ENCODE measurements at regions not wholly inside any gene's neighbourhood (a gene's known extent, or its start where the extent isn't known, plus 50 kb on each side); places are given as distances from the start of the nearest gene placed in this dataset.
A peak's percentile ranks its signal among the peaks of the same experiment; 100 is the strongest.
"Not testable (repeated sequence)": the region's sequence is repeated elsewhere in the genome, so short reads cannot be mapped to it uniquely, and the experiment has no call there.

- DNase-seq, result not testable (repeated sequence)
These were observed 301.2 kb downstream of the CCDC74A start for GRCh38 chr2:131828633-131829455.

DNA sequence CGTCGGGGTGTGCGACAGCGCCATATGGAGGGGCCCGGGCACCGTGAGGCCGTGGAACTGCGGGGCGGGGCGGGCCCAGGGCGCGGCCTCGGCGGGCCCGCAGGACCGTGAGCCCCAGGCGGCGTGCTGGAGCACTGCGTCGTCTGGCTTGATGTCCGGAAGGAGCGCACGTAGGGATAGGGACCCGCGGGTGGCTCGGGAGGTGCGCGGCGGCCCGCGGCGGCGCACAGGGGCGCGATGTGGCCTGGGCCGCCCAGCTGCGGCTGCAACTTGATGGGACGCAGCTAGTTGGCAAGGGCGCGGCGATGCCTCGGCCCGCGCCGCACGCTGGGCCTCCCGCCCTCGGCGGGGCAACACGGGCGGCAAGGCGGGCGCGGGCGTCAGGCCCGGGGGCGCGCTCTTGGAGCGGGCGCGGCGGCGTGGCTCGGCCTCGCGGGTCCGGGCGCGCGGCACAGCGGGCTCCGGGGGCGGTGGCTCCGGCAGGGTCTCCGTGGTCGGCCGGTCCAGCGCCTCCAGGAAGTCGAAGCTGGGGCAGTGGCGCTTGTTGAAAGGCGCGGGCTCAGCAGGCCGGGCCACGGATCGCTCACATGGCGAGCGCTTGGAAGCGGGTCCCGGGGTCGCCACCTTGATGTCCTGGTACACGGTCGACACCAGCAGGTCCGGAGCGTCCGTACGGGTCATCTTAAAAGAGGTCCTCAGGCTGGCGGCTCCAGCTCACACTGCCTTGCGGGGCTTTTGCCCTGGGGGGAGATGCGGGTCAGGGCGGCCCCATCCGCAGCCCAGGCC is 302.0 kb downstream of the CCDC74A start:
- DNase-seq, result not testable (repeated sequence)

- not testable (repeated sequence) for DNase-seq
These were observed 302.7 kb downstream of the CCDC74A start for GRCh38 chr2:131830242-131830945.

DNA sequence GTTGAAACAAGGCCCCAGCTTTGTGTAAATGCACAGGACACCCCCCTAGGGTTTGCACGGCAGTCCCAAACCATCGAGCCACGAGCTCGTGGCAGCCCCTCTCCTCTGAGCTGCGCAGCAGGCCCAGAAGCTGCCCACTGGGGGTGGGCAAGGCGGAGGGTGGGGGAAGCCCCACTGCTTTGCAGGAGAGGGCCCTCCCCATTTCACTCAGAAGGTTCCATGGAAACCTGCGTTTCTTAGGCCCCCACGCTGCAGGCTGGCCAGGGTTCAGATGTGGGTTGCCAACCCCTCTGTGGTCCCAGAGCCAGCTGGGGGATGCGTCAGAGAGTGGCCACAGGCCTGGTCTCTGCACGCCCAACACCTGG is 303.2 kb downstream of the CCDC74A start:
- not testable (repeated sequence) for DNase-seq

GRCh38 chr2:131831450-131832208 is 303.9 kb downstream of the CCDC74A start:
- peak; percentile 12 for DNase-seq

- DNase-seq, result not testable (repeated sequence)
These were observed 304.6 kb downstream of the CCDC74A start for GRCh38 chr2:131832209-131832780.

DNA sequence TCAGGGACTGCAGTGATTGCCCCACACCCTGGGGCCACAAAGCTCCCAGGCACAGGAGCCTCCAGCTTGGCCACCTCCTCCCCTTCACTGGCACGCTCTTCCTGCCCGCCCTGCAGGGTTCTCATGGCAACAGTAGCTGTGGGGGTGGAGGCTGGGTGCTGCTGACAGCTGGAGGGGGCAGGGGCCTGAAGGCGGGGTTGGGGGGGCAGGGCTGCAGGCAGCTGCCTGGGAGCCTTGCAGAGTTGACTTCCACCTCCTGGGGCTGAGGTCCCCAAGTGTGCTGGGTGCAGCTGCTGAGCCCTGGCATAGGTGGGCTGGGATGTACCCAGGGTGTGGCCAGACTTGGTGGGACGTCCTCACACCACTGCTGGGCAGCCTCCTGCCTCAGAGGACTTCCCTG is 305.2 kb downstream of the CCDC74A start:
- not testable (repeated sequence) for DNase-seq

DNA sequence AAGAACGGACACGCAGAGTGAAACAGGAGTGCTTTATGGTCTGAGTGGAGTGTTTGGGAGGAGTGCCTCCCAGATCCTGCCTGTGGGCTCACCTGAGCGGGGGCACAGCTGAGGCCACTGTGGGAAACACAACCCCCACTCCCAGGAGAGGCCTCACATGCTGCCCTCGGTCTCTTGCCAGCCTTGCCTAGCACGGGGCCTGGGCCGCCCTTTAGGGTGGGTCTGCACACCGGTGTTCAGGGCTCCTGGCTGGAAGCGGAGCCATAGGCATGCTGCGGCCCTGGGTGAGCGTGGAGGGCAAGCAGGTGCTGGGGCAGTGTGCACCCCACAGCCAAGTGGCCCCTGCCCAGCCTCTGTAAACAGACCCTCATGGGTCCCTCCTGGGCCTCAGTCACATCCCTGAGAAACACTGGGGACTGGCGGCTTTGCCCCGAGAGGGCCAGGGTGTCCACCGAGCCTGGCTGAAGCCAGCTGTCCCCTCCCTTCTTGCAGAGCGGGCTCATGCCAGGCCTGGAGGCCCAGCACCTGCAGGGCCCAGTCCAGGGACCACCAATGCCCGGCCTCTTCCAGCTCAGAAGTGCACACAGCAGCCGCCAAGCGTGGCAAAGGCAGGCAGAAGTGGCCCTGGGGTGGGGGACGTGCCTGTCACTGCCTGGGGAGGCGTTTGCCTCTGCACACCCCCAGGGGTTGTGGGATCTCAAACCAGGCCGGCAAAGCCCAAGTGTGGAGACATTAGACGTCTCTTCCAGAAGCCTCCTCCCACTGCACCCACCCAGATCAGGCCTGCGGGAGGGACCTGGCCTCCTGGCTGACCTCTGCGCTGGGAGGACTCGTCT is 305.9 kb downstream of the CCDC74A start:
- not testable (repeated sequence) for DNase-seq

GRCh38 chr2:131834203-131835020 is 306.7 kb downstream of the CCDC74A start:
- DNase-seq, result not testable (repeated sequence)

GRCh38 chr2:131835022-131835421 is 307.3 kb downstream of the CCDC74A start:
- not testable (repeated sequence) for DNase-seq

DNA sequence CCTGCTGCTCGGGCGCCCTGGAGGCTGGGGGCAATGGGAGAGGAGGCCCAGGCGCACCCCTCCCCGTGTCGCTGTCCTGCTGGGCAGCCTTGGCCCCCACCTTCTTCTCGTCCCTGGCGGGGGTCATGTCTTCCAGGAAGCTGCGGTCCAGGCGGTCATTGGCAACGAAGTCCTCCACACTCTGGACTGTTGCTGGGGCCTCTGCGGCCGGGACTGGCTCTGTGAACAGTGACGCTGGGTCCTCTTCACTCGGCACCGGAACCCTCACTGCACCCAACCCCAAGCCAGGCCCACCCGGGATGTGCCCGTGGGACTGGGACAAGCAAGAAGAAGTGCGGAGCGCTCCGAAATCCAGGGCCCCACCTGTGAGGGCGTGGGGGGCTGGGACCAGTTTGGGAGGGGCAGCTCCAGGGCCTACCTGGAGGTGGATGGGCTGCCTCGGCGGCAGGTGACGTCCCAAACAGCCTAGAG is 308.0 kb downstream of the CCDC74A start:
- no peak for DNase-seq

GRCh38 chr2:131836116-131836515 is 308.4 kb downstream of the CCDC74A start:
- not testable (repeated sequence) for DNase-seq

- not testable (repeated sequence) for DNase-seq
These were observed 316.4 kb downstream of the CCDC74A start for GRCh38 chr2:131844044-131844443.

GRCh38 chr2:131856202-131856601 is 305.6 kb downstream of the ANKRD30BL start:
- not testable (repeated sequence) for DNase-seq

DNA sequence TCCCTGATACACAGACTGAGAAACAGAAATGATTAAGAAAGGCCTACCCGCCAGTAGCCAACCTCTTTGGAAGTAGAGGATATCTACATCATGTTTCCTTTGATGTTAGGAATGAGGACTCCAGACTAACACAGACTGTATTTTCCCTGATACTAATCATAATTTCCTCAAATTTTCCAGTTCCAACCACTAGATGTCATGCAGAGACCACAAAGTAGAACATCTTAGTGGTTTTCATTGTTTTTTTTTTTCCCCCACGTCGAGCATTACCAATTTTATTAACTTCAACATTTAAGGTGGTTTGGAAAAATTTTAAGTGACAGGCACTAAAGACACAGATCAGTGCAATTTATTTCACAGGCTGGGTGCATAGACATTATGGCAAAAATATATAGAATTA is 303.6 kb downstream of the ANKRD30BL start:
- peak; percentile 29 for DNase-seq
